DMS53 treated with DMSO at 0.1 percent for 48 hours (cell line): ENCODE measurements at regions not wholly inside any gene's neighbourhood (a gene's known extent, or its start where the extent isn't known, plus 50 kb on each side); places are given as distances from the start of the nearest gene placed in this dataset.

Experiments
- DNase-seq: peaks from one replicate; lab custom pipeline; 2025; ENCODE audit not compliant: unreplicated experiment; lab: John Stamatoyannopoulos, UW

GRCh38 chr4:121227341-121227792 lies 63.2 kb upstream of the TNIP3 start:
- no peak for DNase-seq

GRCh38 chr4:121226362-121226761 lies 62.2 kb upstream of the TNIP3 start:
- DNase-seq, result no peak

GRCh38 chr4:121221608-121222007 lies 57.5 kb upstream of the TNIP3 start:
- no peak for DNase-seq

- no peak for DNase-seq
These were observed 57.1 kb upstream of the TNIP3 start for GRCh38 chr4:121221201-121221600.

- DNase-seq, result no peak
These were observed 56.6 kb upstream of the TNIP3 start for GRCh38 chr4:121220698-121221097.

GRCh38 chr4:121219227-121219626 lies 55.1 kb upstream of the TNIP3 start:
- no peak for DNase-seq

- DNase-seq, result no peak
These were observed 53.2 kb upstream of the TNIP3 start for GRCh38 chr4:121217351-121217750.

- DNase-seq, result no peak
These were observed 52.3 kb upstream of the TNIP3 start for GRCh38 chr4:121216461-121216860.

GRCh38 chr4:121213940-121214339 lies 49.8 kb upstream of the TNIP3 start:
- DNase-seq, result no peak
